Skeletal muscle satellite cell (primary cell): ENCODE measurements at regions not wholly inside any gene's neighbourhood (a gene's known extent, or its start where the extent isn't known, plus 50 kb on each side); places are given as distances from the start of the nearest gene placed in this dataset.

Source experiments
- H3K27me3 ChIP-seq: 2 replicates; pipeline ENCODE4 v1.7.0; 2013; ENCODE audit warnings: low read length; ENCODE audit not compliant: control insufficient read depth, insufficient read depth
- H3K36me3 ChIP-seq: 2 replicates; pipeline ENCODE4 v1.7.0; 2013; ENCODE audit warnings: mild to moderate bottlenecking, control low read depth, low read length; ENCODE audit not compliant: insufficient read depth
- H3K4me1 ChIP-seq: 2 replicates; pipeline ENCODE4 v1.7.0; 2013; ENCODE audit warnings: low read length; ENCODE audit not compliant: control insufficient read depth, insufficient read depth
- H3K4me2 ChIP-seq: 2 replicates; pipeline ENCODE4 v1.7.0; 2013; ENCODE audit warnings: mild to moderate bottlenecking, low read length
- H3K4me3 ChIP-seq: 2 replicates; pipeline ENCODE4 v1.7.0; 2013; ENCODE audit warnings: low read length
- H3K9ac ChIP-seq: 2 replicates; pipeline ENCODE4 v1.7.0; 2013; ENCODE audit warnings: mild to moderate bottlenecking, low read depth, low read length, moderate library complexity
- H3K9me3 ChIP-seq: replicated peaks from 2 replicates; pipeline ENCODE4 v1.7.0; 2013; ENCODE audit warnings: mild to moderate bottlenecking, control low read depth, low read length

- Histone ChIP-seq H3K4me3 (no peak overlapping the region), H3K4me1 (peaks cover 23% of the 10 kb centered on the region), H3K9me3 (no peaks in the 10 kb centered on the region), H3K9ac (no peak overlapping the region), H3K36me3 (no peaks in the 10 kb centered on the region), H3K27me3 (peaks cover 74% of the 10 kb centered on the region), H3K4me2 (no peak overlapping the region)
Measured at GRCh38 chr7:128161466-128162125, 79.5 kb upstream of the LEP start.

DNA sequence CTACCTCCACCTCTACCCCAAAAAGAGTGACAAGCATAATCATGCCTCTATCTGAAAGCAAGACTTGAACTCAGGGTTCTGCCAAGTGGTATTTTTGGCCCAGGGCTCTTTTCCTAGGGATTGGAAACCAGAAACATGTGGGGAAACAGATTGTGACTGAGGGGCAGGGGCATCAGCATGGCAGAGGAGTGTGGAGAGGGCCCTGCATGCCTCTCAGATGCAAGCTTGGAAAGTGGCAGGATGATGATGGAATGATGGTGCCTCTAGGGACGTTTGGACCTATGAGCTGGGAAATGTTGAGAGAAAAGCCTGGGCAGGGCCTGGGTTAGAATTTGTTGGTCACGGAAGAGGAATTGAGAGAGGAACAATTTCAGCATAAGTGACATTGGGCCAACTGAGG is 78.4 kb upstream of the LEP start:
- Histone ChIP-seq H3K4me2 (no peak overlapping the region), H3K27me3 (peaks cover 71% of the 10 kb centered on the region), H3K9ac (no peak overlapping the region)

DNA sequence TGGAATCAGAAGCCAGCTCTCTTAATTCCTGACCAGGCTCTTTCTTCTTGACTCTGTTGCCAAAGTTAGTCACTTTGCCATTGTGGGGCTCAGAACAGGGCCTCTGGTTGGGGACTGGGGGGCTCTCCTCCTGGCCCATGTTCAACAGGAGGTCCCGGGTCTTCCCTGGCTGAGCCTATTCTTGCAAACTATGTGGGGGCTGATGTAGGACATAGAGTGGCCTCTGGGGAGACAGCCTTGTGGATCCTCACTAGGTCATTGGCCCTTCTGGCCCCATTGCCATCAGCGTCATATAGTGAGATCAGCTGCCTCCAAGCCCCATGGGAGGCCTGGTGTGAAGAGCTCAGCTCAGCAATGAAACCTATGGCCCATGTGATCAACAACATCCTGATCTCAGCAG is 77.6 kb upstream of the LEP start:
- H3K9me3 ChIP-seq, result no peaks in the 10 kb centered on the region
- peaks cover 71% of the 10 kb centered on the region for H3K27me3 ChIP-seq
- no peak overlapping the region for H3K4me2 ChIP-seq
- H3K4me3 ChIP-seq, result no peak overlapping the region
- peaks cover 38% of the 10 kb centered on the region for H3K4me1 ChIP-seq
- no peak overlapping the region for H3K9ac ChIP-seq
- no peaks in the 10 kb centered on the region for H3K36me3 ChIP-seq

More for the DNA sequence above, 78.4 kb upstream of the LEP start:
- H3K36me3 ChIP-seq, result no peaks in the 10 kb centered on the region
- H3K4me3 ChIP-seq, result no peak overlapping the region
- H3K9me3 ChIP-seq, result no peaks in the 10 kb centered on the region
- peaks cover 32% of the 10 kb centered on the region for H3K4me1 ChIP-seq

DNA sequence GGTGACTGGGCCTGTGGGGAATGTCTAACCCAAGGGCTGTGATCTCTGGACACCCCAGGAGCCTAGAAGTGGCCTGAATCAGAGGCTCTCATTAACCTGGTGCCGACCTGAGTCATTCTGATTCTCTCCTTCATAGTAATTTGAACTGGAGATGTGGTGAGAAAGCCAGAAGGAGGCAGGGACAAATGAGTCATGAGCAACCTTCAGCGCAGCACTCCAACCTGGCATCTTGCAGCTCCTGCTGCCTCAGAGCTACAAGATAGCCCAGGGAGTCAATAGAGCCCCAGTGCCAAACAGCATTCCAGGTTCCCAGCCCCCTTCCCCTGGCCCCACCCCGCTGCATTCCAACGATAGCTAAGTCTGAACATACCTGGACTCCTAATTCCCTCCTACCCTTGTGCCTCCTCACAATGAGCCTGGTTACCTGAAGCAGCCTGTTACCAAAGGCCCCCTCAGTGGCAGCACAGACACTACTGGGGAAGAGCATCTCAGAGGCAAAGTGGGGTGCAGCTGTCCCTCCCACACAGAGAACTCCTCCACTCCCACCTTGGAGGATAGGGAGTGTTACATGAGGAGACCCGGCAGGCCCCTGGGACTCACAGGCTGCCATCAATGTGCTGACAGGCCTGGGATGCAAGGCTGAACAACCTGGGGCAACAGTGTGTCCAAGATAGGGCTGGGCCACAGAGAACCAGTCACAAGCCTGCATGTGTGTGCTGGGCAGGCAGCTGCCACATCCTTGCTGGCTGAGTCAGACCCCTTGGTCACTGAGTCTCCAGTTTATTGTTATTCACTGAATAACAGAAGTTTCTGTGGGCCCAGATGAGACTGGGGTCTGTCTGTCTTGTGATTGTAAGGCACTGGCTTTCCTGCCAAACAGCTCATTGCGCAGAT is 76.8 kb upstream of the LEP start:
- H3K9me3 ChIP-seq, result no peaks in the 10 kb centered on the region
- H3K4me3 ChIP-seq, result no peak overlapping the region
- peak overlapping the region; percentile 41 for H3K4me2 ChIP-seq
- H3K4me1 ChIP-seq, result peaks cover 41% of the 10 kb centered on the region
- no peak overlapping the region for H3K9ac ChIP-seq
- peaks cover 74% of the 10 kb centered on the region for H3K27me3 ChIP-seq
- no peaks in the 10 kb centered on the region for H3K36me3 ChIP-seq

- no peaks in the 10 kb centered on the region for H3K36me3 ChIP-seq
- peak overlapping the region; percentile 24 for H3K4me2 ChIP-seq
- no peaks in the 10 kb centered on the region for H3K9me3 ChIP-seq
- H3K9ac ChIP-seq, result no peak overlapping the region
- H3K4me1 ChIP-seq, result peaks cover 41% of the 10 kb centered on the region
- H3K4me3 ChIP-seq, result no peak overlapping the region
- H3K27me3 ChIP-seq, result peaks cover 73% of the 10 kb centered on the region
Measured at GRCh38 chr7:128164955-128165670, 76.0 kb upstream of the LEP start.

GRCh38 chr7:128165927-128166420 is 75.1 kb upstream of the LEP start:
- Histone ChIP-seq H3K4me2 (no peak overlapping the region), H3K9ac (no peak overlapping the region), H3K27me3 (peaks cover 73% of the 10 kb centered on the region), H3K4me3 (no peak overlapping the region), H3K9me3 (no peaks in the 10 kb centered on the region), H3K36me3 (no peaks in the 10 kb centered on the region), H3K4me1 (peaks cover 41% of the 10 kb centered on the region)

DNA sequence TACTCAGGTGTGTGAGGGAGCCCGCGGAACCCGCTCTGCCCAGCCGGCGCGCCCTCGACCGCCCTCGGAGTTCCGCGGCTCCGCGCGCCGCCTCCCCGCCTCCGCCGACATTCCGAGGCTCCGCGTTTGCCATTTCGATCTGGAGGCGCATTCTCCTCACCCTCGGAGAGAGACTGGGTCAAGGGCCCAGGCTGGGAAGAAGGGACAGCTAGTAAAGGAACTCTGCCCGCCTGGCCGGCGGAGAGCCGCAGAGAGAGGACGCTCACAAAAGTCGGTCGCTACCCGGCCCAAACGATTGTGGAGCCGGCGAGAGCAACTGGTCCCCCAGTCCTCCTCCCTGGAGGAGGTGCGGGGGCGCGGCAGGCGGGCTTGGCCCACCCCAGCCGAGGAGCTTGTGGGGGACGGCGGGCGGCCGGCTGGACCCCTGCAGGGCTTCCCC is 74.5 kb upstream of the LEP start:
- Histone ChIP-seq H3K9ac (peak overlapping the region; percentile 4), H3K4me2 (peak overlapping the region; percentile 76), H3K9me3 (no peaks in the 10 kb centered on the region), H3K27me3 (peaks cover 73% of the 10 kb centered on the region), H3K4me3 (peak overlapping the region; percentile 67), H3K4me1 (peaks cover 41% of the 10 kb centered on the region), H3K36me3 (no peaks in the 10 kb centered on the region)

- Histone ChIP-seq H3K9ac (peak overlapping the region; percentile 4), H3K9me3 (no peaks in the 10 kb centered on the region), H3K4me2 (peak overlapping the region; percentile 76), H3K27me3 (peaks cover 73% of the 10 kb centered on the region), H3K36me3 (no peaks in the 10 kb centered on the region), H3K4me3 (peak overlapping the region; percentile 67), H3K4me1 (peaks cover 41% of the 10 kb centered on the region)
Measured at GRCh38 chr7:128167042-128167701, 73.9 kb upstream of the LEP start.

- H3K36me3 ChIP-seq, result no peaks in the 10 kb centered on the region
- H3K9ac ChIP-seq, result no peak overlapping the region
- H3K4me1 ChIP-seq, result peaks cover 41% of the 10 kb centered on the region
- H3K4me3 ChIP-seq, result peak overlapping the region; percentile 67
- H3K9me3 ChIP-seq, result no peaks in the 10 kb centered on the region
- H3K27me3 ChIP-seq, result peaks cover 76% of the 10 kb centered on the region
- H3K4me2 ChIP-seq, result peak overlapping the region; percentile 76
Measured at GRCh38 chr7:128167791-128168666, 73.0 kb upstream of the LEP start.

- H3K4me2 ChIP-seq, result no peak overlapping the region
- H3K9ac ChIP-seq, result no peak overlapping the region
- peaks cover 80% of the 10 kb centered on the region for H3K27me3 ChIP-seq
- no peaks in the 10 kb centered on the region for H3K9me3 ChIP-seq
- peaks cover 37% of the 10 kb centered on the region for H3K4me1 ChIP-seq
- H3K4me3 ChIP-seq, result no peak overlapping the region
- no peaks in the 10 kb centered on the region for H3K36me3 ChIP-seq
Measured at GRCh38 chr7:128168667-128169210, 72.3 kb upstream of the LEP start.
